Muscle of leg (tissue), 3 donors: ENCODE measurements at regions not wholly inside any gene's neighbourhood (a gene's known extent, or its start where the extent isn't known, plus 50 kb on each side); places are given as distances from the start of the nearest gene placed in this dataset.
A peak's percentile ranks its signal among the peaks of the same experiment; 100 is the strongest.

Source experiments
- DNase-seq: peaks from one replicate; pipeline ENCODE4 v3.0.0; 2013
- H3K27ac ChIP-seq: one replicate; pipeline ENCODE4 v1.5.1; 2013; ENCODE audit warnings: mild to moderate bottlenecking, low read length, control low read depth
- H3K27me3 ChIP-seq: one replicate; pipeline ENCODE4 v1.6.1; 2013; ENCODE audit warnings: low read length; ENCODE audit not compliant: control insufficient read depth, insufficient read depth
- H3K36me3 ChIP-seq: one replicate; pipeline ENCODE4 v1.6.1; 2013; ENCODE audit warnings: low read length; ENCODE audit not compliant: control insufficient read depth, insufficient read depth
- H3K4me1 ChIP-seq: one replicate; pipeline ENCODE4 v1.6.1; 2013; ENCODE audit warnings: low read length; ENCODE audit not compliant: control insufficient read depth, insufficient read depth
- H3K4me3 ChIP-seq: one replicate; pipeline ENCODE4 v1.5.1; 2013; ENCODE audit warnings: low read length, control low read depth
- H3K9me3 ChIP-seq: replicated peaks from 2 replicates; pipeline ENCODE4 v1.6.1; 2013; ENCODE audit warnings: low read depth, low read length; ENCODE audit not compliant: control insufficient read depth
- WGBS: methylation state at CpG from one replicate; pipeline ENCODE4 v1.1.5; 2013; ENCODE audit warnings: missing lambda C conversion rate; ENCODE audit not compliant: insufficient coverage; 5-methylcytosine and 5-hydroxymethylcytosine counted together

DNA sequence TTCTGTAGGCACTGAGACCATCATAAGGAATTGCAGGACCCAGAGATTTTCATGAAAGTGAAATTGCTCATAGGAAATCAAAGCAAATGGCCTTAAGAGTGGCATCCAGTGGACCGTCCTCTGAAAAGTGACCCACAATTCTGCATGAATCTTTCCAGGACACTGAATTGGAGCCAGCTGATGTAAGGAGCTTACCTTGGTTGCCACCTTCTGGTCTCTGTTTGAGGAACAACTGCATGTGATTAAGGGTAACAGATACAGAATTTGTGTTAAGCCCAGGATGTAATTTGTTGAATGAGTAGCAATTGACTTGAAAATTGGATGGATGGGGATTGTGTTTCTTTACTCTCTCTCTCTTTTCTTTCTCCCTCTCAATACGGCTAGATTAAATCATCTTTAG, 49.9 kb upstream of the GAS1 start:
- Histone ChIP-seq H3K4me3 (no peak overlapping the region), H3K36me3 (no peaks in the 10 kb centered on the region), H3K27ac (no peak overlapping the region), H3K27me3 (no peaks in the 10 kb centered on the region), H3K9me3 (peaks cover 4% of the 10 kb centered on the region), H3K4me1 (no peaks in the 10 kb centered on the region)
- DNase-seq, result no peak
- 78% methylated on average over 1 of the region's 2 CpGs for WGBS

DNA sequence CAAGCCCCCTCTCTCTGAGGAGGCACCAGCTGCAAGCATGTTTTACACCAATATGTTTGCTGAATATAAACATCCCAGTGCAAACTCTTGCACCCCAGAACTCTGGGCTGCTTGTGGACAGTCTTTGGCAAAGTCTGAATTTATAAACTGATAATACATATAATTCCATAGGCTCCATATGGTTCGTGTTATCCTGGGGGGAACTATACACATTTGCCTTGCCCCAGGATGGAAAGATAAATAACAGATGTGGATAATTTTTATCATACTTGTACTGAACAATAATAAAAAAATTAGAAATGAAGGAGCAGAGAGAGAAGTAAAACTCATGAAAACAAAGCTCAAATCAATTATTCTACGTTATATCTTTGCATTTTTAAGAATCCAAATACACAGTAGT, 50.6 kb upstream of the GAS1 start:
- Histone ChIP-seq H3K4me1 (no peaks in the 10 kb centered on the region), H3K4me3 (no peak overlapping the region), H3K27ac (no peak overlapping the region), H3K9me3 (peaks cover 8% of the 10 kb centered on the region), H3K36me3 (no peaks in the 10 kb centered on the region), H3K27me3 (no peaks in the 10 kb centered on the region)
- DNase-seq, result no peak
- no CpG with 5 or more reads among the region's 2 CpGs for WGBS

DNA sequence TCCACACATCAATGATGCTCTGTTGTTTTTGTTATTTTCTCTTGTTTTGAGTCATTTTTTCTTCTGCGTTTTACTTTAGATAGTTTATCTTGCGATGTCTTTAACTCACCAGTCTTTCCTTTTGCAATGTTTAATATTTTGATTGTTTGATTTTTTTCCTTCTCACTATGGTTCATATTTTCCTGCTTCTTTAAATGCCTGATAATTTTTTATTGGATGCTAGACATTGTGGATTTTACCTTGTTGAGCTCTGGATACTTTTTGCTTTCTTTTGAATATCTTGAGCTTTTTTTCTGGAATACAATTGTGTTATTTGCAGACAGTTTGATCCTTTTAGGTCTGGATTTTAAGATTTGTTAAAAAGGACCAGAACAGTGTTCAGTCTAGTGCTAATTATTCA, 55.2 kb upstream of the GAS1 start:
- Histone ChIP-seq H3K27ac (no peak overlapping the region), H3K4me1 (peaks cover 4% of the 10 kb centered on the region), H3K27me3 (no peaks in the 10 kb centered on the region), H3K9me3 (peaks cover 8% of the 10 kb centered on the region), H3K4me3 (no peak overlapping the region), H3K36me3 (no peaks in the 10 kb centered on the region)
- no CpG with 5 or more reads among the region's 2 CpGs for WGBS
- no peak for DNase-seq

DNA sequence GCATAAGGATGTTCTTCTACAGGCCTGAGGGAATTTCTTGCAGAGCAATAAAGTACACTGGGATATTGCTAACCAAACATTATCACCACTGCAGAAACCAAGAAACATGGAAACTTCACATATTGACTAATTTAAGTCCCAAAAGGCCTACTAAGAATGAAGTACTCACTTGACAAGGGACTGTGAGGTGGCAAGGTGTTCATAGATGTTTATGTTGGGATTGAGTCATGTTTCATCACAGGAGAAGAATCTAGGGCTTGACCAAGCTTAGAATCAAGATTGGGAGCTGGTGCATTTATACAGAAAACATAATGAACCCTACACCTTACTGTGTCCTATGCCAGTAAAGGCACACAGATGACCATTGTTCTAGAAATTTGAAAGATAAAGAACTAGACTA, 56.7 kb upstream of the GAS1 start:
- Histone ChIP-seq H3K36me3 (no peaks in the 10 kb centered on the region), H3K27ac (no peak overlapping the region), H3K27me3 (no peaks in the 10 kb centered on the region), H3K4me3 (no peak overlapping the region), H3K4me1 (peaks cover 11% of the 10 kb centered on the region), H3K9me3 (peaks cover 8% of the 10 kb centered on the region)
- no peak for DNase-seq

DNA sequence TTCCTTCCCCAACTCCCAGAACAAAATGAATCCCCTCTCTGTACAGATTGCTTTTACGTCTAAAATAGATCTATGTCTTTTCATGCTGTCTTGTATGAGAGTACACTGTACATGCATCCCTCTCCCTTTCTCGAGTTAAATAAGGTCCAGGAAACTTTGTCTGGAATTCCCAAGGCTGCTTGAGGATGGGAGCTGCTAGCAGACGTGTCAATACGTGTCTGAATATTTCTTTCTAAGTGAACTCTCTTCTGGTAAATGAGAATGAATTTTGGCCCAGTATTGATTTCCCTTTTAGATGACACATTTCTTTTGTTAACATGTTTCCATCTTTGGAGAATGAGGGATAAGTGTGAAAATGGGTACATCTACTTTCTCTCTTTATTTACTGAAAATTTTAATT, 59.6 kb upstream of the GAS1 start:
- Histone ChIP-seq H3K4me1 (peaks cover 11% of the 10 kb centered on the region), H3K4me3 (no peak overlapping the region), H3K9me3 (peaks cover 5% of the 10 kb centered on the region), H3K27me3 (no peaks in the 10 kb centered on the region), H3K27ac (peak overlapping the region; percentile 39), H3K36me3 (no peaks in the 10 kb centered on the region)
- WGBS, result no CpG with 5 or more reads among the region's 4 CpGs
- peak; percentile 42 for DNase-seq

DNA sequence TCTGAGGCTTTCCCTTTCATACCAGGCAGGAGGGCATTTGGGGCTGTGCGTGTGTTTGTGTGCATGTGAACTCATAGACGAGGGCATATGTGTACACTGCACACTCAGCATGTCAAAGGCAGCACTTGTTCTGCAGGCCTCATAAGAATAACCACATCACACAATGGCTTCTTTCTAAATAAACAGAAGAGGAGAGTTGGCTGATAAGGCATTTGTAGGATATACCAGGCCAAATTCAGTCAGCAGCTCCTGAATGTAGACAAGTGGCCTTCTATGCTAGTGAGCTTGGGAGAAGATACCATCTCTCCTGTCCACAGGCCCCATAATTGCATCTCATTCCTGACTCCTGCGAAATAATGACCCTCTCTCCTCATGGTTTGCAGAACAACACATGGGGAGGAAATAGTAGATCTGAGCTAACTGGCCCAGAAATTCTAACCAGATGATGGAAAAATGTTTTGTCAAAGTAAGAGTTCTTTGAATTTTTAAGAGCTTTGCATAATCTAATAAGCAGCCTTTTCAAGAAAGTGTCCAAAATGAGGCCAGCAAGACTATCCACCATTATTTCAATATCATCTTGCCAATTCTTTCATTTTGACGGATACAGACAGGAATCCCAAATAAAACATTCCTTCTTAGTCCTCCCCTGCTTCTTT, 60.5 kb upstream of the GAS1 start:
- WGBS, result no CpG with 5 or more reads among the region's 4 CpGs
- Histone ChIP-seq H3K4me3 (no peak overlapping the region), H3K27ac (peak overlapping the region; percentile 69), H3K36me3 (no peaks in the 10 kb centered on the region), H3K27me3 (no peaks in the 10 kb centered on the region), H3K4me1 (peaks cover 11% of the 10 kb centered on the region), H3K9me3 (no peaks in the 10 kb centered on the region)
- DNase-seq, result peak; percentile 84

DNA sequence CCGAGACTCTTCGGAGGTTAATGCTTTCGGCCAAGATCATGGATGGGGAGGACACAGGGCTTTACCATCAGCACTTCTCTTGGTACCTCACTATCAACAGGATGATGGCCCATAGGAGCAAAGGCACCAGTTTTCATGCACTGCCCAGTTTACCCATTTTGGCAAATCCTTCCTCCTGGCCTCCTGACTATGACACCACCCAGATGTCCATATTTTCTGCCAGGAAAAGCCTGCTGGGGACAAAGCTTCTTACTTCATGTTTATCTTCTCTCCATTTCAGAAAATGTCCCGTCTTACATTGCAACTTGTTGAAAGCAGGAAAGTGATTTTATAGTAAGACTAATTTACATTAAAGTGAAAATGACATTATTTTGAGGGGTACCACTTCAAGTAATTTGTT, 61.4 kb upstream of the GAS1 start:
- no peak overlapping the region for H3K4me3 ChIP-seq
- H3K9me3 ChIP-seq, result no peaks in the 10 kb centered on the region
- peak overlapping the region; percentile 69 for H3K27ac ChIP-seq
- WGBS, result 53% methylated on average over 3 of the region's 4 CpGs
- no peaks in the 10 kb centered on the region for H3K36me3 ChIP-seq
- peaks cover 11% of the 10 kb centered on the region for H3K4me1 ChIP-seq
- DNase-seq, result no peak
- H3K27me3 ChIP-seq, result no peaks in the 10 kb centered on the region

DNA sequence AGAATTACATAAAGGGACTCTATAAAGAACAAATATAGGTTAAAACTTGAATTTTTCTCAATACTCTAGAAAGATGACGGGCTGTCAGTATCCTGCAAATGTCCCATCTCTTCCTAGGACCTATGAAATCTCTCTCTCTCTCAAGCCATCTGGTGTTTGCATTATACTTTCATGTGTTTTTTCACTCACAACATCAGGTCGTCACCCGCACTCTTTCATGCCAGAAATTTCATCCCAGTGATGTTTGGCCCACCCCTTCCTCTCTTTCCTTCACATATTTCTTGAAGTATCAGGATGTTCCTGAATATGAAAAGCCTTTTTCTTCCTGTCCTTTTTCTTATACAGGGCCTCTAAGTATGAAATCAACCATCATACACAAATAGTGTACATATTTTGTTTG, 63.3 kb upstream of the GAS1 start:
- Histone ChIP-seq H3K36me3 (no peaks in the 10 kb centered on the region), H3K27me3 (no peaks in the 10 kb centered on the region), H3K27ac (peak overlapping the region; percentile 58), H3K9me3 (no peaks in the 10 kb centered on the region), H3K4me3 (no peak overlapping the region), H3K4me1 (peaks cover 11% of the 10 kb centered on the region)
- peak; percentile 89 for DNase-seq
- WGBS, result 75% methylated on average over 1 of the region's 3 CpGs

DNA sequence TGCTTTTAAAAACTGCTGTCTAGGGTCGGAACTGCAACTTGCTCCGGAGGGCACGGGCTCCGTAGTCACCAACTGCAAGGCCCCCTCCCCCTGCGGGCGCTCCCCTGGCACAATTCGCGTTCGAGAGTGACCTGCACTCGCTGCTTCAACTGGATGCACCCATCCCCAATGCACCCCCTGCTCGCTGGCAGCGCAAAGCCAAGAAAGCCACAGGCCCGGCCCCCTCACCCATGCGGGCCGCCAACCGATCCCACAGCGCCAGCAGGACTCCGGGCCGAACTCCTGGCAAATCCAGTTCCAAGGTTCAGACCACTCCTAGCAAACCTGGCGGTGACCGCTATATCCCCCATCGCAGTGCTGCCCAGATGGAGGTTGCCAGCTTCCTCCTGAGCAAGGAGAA, 64.2 kb upstream of the GAS1 start:
- DNase-seq, result no peak
- Histone ChIP-seq H3K27me3 (no peaks in the 10 kb centered on the region), H3K4me3 (no peak overlapping the region), H3K4me1 (peaks cover 11% of the 10 kb centered on the region), H3K27ac (no peak overlapping the region), H3K36me3 (no peaks in the 10 kb centered on the region), H3K9me3 (no peaks in the 10 kb centered on the region)
- 96% methylated on average over 21 of the region's 22 CpGs for WGBS

DNA sequence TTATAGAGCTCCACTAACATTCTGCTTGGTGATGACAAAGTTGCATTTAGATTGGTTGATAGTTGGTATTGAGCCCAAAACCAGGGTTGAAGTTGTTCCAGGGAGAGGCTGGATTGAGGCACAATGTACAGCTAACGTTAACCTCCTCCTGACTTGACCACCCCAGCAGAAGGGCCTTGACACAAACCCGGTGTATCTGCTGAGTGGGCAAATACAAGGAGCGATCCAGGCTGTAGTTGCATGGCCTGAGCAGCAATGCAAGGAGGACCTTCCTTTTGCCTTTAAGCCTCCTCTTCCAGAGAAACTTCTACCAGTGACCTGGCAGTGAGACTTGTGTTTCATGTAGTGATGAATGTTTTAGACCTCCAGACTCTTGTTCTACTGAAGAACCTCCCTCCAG, 66.2 kb upstream of the GAS1 start:
- Histone ChIP-seq H3K27ac (no peak overlapping the region), H3K36me3 (no peaks in the 10 kb centered on the region), H3K4me1 (peaks cover 2% of the 10 kb centered on the region), H3K27me3 (no peaks in the 10 kb centered on the region), H3K4me3 (no peak overlapping the region), H3K9me3 (no peaks in the 10 kb centered on the region)
- DNase-seq, result no peak
- WGBS, result 93% methylated on average over 2 of the region's 3 CpGs

DNA sequence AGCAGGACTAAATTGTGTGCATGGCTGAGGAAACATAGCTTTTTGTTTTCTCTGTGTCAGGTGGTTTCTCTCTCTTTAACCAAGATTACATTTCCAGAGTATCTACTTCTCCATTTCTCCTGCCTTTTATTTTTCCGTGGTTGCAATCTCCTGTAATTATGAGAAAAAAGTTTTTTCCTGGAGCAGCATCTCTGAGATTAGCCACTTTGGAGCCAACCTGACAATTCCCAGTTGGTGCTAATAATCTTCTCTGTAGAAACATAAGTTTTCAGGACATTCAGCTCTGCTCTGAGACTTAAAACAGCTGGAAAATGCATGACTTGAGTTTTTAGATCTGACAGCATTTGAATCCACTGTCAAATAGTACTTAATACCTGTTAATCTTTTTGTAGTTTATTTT, 67.1 kb upstream of the GAS1 start:
- no CpG with 5 or more reads among the region's 1 CpG for WGBS
- peak; percentile 89 for DNase-seq
- peak overlapping the region; percentile 24 for H3K27ac ChIP-seq
- H3K36me3 ChIP-seq, result no peaks in the 10 kb centered on the region
- no peaks in the 10 kb centered on the region for H3K4me1 ChIP-seq
- no peaks in the 10 kb centered on the region for H3K9me3 ChIP-seq
- H3K27me3 ChIP-seq, result no peaks in the 10 kb centered on the region
- no peak overlapping the region for H3K4me3 ChIP-seq
